Upper lobe of left lung (tissue), 4 donors: ENCODE measurements at regions not wholly inside any gene's neighbourhood (a gene's known extent, or its start where the extent isn't known, plus 50 kb on each side); places are given as distances from the start of the nearest gene placed in this dataset.

ENCODE experiments used
- CTCF ChIP-seq, 6 experiments: fragments of 450-650 bp in 4 of 6; fragments of 200-600 bp in 2 of 6; sonication (generic) in 2 of 6; IDR thresholded peaks; one replicate each; pipeline ENCODE4 v1.5.1; 2016 to 2019; ENCODE audit warnings: antibody characterized with exemption in 6 of 6
- EP300 ChIP-seq, 4 donors: sonication (generic); formaldehyde crosslinking; IDR thresholded peaks; one replicate each; pipeline ENCODE4 v1.5.1; 2017; ENCODE audit warnings: antibody characterized with exemption in 4 of 4, control low read depth in 2 of 4

DNA sequence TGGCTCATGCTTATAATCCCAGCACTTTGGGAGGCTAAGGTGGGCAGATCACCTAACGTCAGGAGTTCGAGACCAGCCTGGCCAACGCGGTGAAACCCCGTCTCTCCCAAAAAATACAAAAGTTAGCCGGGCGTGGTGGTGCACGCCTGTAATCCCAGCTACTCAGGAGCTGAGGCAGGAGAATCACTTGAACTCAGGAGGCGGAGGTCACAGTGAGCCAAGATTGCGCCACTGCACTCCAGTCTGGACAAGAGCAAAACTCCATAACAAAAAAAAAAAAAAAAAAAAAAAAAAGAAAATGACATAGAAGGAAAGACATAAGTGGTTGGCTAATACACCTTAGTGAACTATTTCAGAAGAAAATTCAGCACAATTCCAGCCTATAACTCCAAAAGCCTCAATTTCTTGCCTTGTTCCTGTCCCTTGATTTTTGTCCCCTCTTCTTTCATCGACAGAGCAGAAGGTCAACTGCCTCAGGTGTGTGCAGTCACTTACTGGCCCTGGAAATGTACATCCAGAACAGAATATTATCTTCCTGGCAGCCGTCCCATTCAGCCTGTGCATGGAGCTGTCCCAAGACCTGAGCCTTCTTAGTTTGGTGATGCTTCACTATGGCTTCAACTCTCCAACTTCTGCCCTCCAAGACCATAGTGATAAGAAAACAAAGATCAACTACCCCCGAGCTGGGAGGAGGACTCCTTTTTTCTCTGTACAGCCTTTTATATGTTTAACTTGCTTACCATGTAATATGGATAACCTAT, 117.6 kb downstream of the LY86 start:
- TF ChIP-seq CTCF (IDR thresholded peaks at IDR 0.05) (no peak), EP300 (IDR thresholded peaks at IDR 0.05) (no peak)
